ENCODE measurements at regions not wholly inside any gene's neighbourhood (a gene's known extent, or its start where the extent isn't known, plus 50 kb on each side); places are given as distances from the start of the nearest gene placed in this dataset.

GRCh38 chr3:81839504-81840094, 78.2 kb upstream of the GBE1 start:
- TF ChIP-seq CTCF (IDR thresholded peaks at IDR 0.05) (no peak), POLR2A (IDR thresholded peaks at IDR 0.05) (no peak)
